Heart left ventricle (tissue), 13 donors: ENCODE measurements at regions not wholly inside any gene's neighbourhood (a gene's known extent, or its start where the extent isn't known, plus 50 kb on each side); places are given as distances from the start of the nearest gene placed in this dataset.

Experiments
- POLR2A ChIP-seq, 2 donors: fragments of 450-650 bp; IDR thresholded peaks; one replicate each; pipeline ENCODE4 v1.6.1; 2017; ENCODE audit warnings: antibody characterized with exemption in 2 of 2, mild to moderate bottlenecking in 2 of 2, moderate library complexity in 2 of 2
- TF ChIP-seq, protein P1 (sequence below), 12 donors: fragments of 200-600 bp; sonication (generic) in 4 of 12; IDR thresholded peaks; one replicate each; pipeline versions ENCODE4 v1.5.0 to v1.8.0; 2018 to 2022; ENCODE audit warnings: antibody characterized with exemption in 12 of 12, mild to moderate bottlenecking in 5 of 12
- donor health status: ischemic (EF 13 %, LVEDD 7.1; RV severe dilation, severe dysfunction).
- donor health status: DM: no; HTN: yes; CAD: no.
- donor health status: DM: no; HTN: no; CAD: no.
- donor health status: ischemic (EF 25% LVEDD 6.9; RV normal size, moderate dysfunction).
- donor health status: ischemic (EF 25% LVEDD 5.7; RV mildly dilated, moderate dysfunction).
- donor health status: ischemic (EF 35%, LVEDD 5.7; RV mildly dilated, moderate dysfunction).
- donor health status: nonischemic (EF 11% LVEDD 7.7; RV severe dilation, severe dysfunction).
- donor health status: DM: yes; HTN: yes; CAD: no.
- donor health status: PGD.
- donor health status: ischemic (EF 29% LVEDD 5.4; RV normal size, mild dysfunction).
- donor health status: nonischemic (EF 23%, LVEDD 6.1; RV moderate dilation, normal function).

- TF ChIP-seq, protein P1, sequence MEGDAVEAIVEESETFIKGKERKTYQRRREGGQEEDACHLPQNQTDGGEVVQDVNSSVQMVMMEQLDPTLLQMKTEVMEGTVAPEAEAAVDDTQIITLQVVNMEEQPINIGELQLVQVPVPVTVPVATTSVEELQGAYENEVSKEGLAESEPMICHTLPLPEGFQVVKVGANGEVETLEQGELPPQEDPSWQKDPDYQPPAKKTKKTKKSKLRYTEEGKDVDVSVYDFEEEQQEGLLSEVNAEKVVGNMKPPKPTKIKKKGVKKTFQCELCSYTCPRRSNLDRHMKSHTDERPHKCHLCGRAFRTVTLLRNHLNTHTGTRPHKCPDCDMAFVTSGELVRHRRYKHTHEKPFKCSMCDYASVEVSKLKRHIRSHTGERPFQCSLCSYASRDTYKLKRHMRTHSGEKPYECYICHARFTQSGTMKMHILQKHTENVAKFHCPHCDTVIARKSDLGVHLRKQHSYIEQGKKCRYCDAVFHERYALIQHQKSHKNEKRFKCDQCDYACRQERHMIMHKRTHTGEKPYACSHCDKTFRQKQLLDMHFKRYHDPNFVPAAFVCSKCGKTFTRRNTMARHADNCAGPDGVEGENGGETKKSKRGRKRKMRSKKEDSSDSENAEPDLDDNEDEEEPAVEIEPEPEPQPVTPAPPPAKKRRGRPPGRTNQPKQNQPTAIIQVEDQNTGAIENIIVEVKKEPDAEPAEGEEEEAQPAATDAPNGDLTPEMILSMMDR (IDR thresholded peaks at IDR 0.05) = no peak
- no peak for TF ChIP-seq POLR2A (IDR thresholded peaks at IDR 0.05)
Observed at GRCh38 chr12:5260591-5261086, 171.3 kb upstream of the NTF3 start.
